Daoy (cell line): ENCODE measurements at regions not wholly inside any gene's neighbourhood (a gene's known extent, or its start where the extent isn't known, plus 50 kb on each side); places are given as distances from the start of the nearest gene placed in this dataset.

Source experiments
- DNase-seq: peaks from one replicate; pipeline ENCODE4 v3.0.0-alpha.2; 2015; ENCODE audit warnings: low read depth

DNA sequence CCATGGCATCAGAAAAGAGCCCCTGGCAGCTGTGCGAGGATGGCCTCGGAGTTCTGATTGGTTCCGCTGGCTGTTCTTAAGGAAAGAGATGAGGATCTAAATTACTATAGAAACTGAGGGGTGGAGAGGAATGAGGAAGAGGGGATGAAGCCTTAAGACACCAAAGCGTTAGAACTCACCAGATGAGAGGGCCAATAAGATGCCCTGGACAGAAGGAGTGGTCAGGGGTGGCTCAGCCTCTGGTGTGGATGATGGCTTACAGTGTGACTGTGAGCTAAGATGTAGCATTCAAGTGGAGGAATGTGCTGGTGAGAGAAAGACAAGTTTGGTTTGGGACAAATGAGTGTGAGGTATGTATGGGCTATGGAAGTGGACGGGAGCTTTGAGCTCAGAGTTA, 97.8 kb downstream of the ZFP36L2 start:
- DNase-seq: no peak

DNA sequence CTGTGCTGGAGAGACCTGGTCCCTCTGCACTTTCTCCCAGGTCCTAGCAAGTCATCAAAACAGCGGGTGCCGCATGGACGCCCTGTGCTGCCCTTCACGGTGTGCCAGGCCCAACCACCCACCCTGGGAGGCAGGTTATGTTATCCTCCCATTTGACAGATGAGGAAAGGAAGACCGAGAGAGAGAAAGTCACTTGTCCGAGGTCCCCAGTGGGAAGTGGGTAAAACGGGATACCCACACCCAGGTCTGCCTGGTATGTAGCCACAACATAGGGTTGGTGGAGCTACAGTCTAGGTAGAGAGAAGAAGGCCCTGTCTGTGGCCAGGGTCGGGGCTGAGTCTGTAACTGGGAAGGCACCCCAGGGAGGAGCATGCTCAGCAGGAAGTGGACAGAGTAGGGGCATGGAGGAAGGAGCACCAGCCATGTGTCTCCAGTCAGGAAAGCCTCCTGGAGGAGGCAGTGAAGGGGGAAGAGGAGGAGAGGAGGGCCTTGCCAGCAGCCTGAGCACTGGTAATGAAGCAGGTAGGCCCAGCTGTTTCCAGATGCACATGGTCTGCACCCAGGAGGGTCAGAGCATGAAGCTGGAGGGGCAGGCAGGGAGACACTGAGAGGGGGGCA, 98.4 kb downstream of the ZFP36L2 start:
- no peak for DNase-seq

DNA sequence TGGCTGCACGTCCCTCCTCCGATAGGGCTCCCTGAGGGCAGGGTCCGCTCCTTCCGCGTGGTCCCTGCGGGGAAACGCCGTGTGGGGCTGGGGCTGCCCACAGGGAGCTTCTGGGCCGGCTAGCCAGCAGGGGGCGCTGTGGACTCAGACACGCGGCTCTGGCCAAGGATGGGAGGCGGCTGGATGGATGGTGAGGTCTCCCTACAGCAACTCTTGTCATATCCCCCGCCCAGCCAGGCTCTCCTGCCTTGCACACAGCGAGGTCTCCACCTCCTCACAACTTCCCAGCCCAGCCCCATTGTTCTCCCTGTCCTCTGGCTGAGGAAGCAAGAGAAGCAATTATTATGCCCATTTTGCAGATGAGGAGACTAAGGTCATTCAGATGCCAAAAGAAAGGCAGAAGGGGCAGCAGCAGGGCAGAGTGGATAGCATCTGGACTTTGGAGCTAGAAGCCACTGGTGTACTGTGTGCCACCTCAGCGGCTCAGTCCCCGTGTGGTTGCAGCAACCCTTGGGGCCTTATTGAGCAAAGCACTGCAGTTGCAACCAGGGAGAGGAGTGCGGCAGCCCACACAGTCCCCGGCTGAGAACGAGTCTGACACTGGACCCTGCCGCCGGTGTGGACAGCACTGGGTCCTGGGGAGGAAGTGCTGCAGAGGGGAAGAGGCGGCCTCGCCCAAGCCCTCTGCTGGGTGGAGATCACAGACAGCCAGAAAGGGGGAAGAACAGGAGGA, 99.0 kb downstream of the ZFP36L2 start:
- peak; percentile 75 for DNase-seq

DNA sequence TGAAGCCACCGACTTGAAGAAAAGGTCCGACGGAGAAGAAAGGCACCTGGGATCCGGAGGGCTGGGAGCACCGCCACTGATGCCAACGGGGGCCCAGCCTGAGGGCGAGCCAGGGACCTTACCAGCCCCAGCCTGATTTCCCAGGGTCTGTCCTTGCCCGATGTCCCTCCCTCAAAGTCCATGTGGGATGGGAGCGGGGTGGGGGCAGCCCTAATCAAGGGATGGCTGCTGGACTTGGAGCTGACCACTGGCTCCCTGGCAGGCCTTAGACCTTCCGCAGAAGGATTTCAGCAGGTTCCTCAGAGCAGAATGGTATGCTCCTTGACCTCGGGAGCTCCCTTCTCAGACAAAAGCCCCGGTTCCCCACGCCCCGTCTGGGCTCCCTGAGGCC, 99.6 kb downstream of the ZFP36L2 start:
- no peak for DNase-seq

DNA sequence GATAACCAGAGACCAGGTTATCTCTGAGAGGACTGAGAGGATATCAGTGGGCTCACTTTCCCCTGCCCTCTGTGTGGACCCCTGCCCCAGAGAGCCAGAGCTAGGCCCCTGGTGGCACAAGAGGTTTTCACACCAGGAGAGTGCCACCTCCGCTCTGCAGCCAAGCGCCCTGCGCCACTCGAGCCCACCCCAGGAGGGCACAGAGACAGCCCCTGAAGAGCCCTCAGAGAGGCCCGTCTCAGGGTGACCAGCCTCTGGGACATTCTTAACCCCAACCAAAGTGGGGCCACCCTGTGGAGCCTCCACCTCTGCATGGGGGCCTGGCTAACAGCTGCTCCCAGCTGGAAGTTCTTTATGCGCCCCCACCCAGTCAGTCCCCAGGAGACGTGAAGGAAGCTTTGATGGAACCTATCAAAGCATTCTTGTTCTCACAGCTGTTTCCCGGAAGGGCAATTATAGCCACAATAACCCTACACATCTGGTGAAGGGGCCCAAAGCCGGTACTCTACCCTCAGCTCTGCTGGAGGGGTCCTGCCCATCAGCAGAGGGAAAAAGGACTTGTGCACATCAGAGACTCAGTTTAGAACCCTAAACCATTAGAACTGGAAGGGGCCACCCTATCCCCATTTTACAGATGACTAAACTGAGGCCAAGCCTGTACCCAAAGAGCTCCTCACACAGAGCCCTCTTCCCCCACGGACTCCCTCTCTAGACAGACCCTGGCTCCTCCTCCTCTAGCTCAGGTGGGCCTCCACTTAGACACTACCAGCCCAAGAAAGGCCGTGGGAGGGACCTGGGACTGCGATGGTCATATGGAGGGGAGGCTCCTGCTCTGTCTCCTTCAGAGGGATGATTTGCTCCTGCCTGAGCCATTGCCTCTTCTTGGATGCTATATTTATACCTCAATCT, 101.1 kb downstream of the ZFP36L2 start:
- no peak for DNase-seq

DNA sequence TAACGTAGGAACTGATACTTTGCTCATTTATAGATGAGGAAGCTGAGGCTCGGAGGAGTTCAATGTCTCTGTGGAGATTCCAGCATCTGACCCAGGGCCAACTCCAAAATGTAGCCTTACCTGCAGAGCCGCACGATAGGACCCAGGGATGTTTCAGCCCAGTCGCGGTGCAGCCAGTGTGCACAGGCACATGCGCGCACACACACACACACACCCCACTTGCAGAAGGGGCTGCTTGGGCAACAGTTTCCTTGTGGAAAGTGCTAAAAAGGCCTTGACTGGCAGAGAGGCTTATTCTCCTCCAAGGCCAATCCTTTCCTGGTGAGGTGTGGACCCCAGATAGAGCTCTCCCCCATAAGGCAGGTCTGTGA, 101.7 kb downstream of the ZFP36L2 start:
- DNase-seq: no peak

DNA sequence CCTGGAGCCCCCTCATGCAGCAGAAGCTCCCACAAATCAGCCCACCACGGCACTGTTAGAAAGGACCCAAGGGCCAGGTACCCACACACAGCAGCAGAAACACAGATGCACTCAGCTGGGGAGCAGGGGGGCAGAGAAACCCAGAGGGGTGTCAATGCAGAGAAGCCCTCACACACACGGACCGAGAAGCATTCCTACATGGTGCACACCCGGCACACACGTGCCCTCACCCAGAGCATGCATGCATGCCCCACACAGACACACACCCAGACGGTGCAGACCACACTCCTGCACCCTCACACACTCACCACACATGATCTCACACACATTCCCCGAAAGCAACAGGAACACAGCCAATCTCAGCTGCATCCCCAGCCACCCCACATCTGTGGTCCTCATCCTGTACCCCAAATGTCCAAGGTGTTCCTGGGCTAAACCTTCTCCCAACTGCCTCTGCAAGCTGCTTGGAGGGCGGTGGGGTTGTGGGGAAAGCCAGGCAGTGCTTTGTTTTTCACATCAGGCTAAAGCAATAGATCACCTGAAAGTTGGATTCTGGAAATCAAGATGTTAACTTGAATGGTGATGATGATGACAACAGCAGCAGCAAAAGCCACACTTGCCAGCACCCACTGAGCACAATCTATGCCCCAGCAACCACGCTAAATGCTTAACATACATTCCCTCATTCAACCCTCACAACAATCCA, 102.3 kb downstream of the ZFP36L2 start:
- no peak for DNase-seq

DNA sequence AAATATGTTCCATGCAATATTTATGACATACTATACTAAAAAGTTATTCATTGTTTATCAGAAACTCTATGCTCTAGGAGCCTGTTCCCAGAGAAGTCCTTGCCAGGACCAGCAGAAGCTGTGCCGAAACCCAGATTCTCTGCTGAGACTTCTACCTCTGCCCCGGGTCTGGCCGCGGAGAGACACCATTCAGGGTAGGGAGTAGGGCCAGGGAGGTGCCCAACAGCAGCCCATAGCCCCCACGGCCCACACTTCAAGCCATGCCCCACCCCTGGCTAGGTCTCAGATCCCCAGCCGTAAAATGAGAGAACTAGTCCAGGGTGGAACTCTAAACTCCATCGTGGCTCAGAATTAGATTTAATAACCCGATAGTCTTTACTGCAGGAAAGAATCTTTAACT, 102.9 kb downstream of the ZFP36L2 start:
- no peak for DNase-seq

DNA sequence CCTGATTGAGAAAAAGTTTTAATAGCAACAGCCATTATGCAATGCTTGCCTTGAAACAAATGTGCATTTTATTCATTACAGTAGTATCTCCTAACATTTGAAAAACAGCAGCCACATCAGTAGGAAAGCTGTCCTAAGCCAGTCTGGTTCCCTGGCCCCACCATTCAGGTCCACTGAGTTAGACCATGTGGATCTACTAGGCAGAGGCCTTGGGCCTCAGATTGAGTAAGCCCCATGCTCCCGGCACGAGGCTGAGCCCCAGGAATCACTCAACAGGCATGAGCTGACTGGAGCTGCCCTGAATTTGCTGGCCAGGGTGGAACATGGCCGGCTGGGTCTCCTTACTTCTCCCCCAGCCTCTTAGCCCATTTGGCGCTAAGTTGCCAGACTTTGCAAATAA, 103.4 kb downstream of the ZFP36L2 start:
- DNase-seq: no peak

DNA sequence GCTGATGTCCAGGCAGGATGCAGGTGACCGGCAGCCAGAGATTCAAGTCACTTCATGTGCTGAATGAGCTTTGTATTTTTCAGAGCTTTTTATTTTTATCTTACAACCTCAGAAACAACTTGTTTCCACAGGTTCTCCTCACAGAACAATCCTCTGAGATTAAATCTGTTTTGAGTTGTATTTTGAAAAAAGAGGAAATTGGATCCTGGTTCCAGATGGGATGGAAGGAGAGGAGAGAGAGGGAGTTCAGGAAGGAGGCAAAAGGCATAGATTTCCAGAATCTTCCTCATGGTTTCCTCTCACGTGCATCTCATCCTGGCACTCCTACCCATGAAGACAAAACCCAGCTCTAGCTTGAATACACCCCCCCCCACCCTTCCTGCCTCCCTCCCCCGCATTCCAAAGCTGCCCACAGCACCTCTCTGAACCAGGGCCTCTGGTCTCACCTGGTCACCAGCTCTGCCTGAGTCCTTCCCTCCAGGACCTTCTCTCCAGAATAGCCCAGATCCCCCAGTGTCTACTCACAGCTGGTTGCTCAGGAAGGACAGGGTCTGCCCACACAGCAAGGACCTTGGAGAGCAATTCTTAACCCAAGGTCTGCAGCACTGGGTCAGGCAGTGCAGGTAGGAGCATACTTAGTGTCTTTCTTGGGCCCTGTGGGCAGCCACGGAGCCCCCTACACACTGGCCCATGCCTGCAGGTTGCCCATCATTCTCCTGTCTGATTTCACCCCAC, 104.7 kb downstream of the ZFP36L2 start:
- no peak for DNase-seq

DNA sequence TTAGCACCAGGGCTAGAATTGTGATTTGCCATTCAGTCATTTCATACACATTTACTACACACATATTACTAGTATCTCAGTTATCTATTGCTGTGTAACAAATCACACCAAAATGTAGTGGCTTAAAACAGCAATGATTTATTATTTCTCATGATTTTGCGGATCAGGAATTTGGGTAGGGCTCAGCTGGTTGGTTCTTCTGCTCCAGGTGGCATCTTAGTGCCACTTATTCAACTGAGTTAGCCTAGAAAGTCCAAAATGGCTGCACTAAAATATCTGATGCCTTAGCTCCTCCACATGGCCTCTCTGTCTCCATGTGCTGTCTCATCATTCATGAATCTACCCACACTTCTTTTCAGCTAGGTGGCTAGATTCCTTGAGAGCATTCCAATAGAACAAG, 107.1 kb downstream of the ZFP36L2 start:
- DNase-seq: no peak

DNA sequence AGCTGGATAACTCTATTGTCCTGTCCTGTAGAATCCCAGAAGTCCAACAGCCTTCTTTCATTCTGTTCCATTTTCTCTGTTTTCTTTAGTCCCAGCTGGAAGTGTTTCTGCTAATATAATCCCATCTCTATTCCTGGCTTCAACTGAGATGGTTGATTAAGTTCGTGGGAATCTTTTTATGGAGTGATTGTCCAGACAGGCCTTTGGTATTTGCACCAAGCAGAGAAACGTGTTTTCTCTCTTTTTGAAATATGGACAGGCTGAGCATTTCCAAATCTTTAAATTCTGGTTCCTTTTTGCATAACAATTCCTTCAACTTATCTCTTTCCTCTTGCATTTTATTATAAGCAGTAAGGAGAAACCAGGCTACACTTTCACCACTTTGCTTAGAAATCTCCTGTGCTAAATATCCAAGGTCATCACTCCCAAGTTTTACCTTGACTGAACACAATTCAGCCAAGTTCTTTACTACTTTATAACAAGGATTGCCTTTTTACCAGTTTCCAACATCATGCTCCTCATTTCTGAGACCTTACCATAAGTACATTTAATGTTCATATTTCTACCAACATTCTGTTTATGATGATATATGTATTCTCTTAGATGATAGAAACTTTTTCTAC, 108.8 kb downstream of the ZFP36L2 start:
- DNase-seq: no peak

DNA sequence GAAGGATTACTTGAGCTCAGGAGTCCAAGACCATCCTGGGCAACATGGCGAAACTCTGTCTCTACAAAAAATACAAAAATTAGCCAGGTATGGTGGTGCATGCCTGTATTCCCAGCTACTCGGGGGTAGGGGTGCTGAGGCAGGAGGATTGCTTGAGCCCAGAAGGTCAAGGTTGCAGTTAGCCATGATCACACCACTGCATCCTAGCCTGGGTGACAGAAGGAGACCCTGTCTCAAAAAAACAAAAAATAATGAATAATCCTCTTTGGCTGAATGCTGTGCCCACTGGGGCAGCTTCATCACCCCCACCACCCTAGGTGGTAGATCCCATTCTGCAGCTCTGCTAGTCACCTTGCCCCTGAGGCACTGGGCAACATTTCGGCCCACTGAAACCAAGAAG, 109.4 kb downstream of the ZFP36L2 start:
- DNase-seq: no peak

DNA sequence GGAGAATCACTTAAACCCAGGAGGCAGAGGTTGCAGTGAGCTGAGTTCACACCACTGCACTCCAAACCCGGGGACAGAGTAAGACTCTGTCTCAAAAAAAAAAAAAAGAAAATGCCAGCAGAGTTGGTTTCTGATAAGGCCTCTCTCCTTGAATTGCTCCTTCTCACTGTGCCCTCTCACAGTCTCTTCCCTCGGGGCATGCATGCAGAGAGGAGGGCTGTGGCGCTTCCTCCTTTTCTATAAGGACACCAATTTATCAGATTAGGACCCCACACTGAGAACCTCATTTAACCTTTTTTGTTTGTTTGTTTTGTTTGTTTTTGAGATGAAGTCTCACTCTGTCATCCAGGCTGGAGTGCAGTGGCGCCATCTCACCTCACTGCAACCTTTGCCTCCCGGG, 110.5 kb downstream of the ZFP36L2 start:
- DNase-seq: no peak

DNA sequence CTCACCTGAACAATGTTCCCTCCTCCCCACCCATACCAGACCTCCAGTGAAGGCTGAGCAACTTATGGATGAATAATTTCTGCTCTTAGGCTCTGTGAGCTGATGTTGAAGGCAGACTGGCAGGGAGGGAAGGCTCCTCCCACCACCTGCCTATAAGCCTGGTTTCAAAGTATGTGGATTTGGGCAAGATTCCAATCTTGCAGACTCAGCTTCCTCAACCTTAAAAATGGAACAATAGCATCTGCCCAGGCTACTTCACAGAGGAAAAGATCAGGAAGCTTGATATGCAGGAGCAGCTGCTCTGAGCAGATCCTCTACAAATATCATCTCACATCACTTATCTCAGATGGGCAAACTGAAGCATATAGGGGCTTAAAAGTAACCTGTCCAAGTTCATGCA, 112.2 kb downstream of the ZFP36L2 start:
- DNase-seq: peak; percentile 66

DNA sequence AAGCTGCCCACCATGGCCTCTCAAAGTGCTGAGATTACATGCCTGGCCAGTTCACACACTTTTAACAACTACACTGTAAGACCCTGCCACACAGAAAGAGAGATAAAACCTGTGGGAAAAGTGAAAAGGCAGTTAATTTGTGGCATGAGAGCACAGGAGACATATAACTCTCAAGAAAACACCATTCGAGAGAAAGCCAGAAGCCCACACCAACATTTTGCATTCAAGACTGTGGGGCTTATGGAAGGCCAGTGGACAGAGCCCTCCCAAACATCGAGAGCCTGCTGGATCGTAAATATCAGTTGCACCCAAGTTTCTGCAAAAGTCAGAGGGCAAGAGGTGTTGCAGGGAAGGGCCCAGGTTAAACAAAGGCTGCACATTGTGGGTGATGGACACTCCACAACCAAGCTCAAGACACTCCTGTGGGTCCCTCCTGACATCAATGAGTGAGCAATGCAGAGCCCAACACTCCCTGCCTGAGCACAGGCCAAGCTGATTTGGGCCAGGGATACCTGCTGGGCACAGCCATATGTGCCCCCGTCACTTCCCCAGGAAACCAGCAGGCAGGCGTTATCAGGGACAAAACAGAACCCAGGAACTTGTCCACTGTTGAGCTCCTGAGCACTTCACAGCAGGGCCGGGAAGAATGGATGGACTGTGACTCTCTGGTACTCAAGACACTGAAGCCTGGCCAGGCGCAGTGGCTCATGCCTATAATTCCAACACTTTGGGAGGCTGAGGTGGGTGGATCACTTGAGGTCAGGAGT, 114.4 kb downstream of the ZFP36L2 start:
- no peak for DNase-seq

DNA sequence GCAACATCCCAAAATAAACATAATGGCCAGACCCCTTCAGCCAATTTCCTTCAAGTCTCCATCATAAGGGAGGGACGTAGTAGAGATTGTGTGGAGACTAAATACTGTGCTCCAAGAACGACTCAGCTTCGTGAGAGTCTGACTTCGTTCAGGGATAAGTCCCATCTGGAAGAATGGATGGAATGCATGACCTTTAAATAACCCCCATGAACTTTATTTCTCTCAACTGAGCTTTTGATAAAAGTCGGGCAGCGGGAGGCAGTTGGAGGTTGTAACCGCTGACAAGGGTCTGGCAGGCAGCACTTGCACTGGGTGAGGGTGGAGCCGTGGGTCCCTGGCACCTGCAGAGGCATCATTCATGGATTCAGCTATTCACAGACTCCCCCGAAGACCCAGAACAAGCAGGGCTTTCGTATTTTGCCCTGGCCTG, 115.9 kb downstream of the ZFP36L2 start:
- peak; percentile 68 for DNase-seq

DNA sequence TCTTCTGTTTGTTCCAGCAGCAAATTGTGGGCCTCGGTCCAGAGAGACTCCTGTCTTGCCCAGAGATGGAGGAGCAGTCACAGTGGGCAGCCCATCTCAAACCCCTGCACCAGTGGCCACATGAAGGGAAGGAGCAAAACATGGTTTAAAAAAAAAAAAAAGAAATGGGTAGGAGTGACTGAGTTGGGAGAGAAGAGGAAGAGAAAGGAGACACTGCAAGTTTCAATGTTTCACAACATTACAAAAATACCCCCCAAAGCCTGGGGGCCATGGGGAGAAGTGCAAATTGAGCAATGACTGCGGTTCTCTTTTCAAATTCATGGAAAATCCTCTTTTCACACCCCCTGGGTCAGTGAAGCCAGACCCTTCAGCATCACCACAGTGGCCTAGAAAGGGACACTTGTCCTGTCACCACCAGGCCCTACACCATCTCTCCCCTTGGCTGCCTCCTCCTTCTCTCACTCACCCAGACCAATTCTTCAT, 117.1 kb downstream of the ZFP36L2 start:
- no peak for DNase-seq

DNA sequence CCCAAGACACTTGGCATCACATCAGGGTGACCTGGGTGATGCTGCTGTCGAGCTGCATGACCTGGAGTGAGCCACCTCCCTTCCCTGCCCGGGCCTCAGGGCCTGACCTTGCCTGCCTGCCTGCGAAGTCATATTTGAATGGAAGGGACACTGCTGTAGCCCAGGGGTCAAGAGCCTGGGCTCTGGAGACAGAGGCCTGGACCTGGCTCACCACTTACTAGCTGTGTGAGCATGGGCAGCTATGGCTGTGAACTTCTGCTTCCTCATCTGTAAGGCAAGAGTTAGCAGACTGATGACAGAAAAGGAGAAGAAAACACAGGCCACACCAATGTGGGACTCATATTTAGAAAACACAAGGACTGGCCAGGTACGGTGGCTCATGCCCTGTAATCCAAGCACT, 118.7 kb downstream of the ZFP36L2 start:
- DNase-seq: no peak
